Fibroblast of lung (primary cell): ENCODE measurements at regions not wholly inside any gene's neighbourhood (a gene's known extent, or its start where the extent isn't known, plus 50 kb on each side); places are given as distances from the start of the nearest gene placed in this dataset.

Source experiments
- DNase-seq, 2 donors: peaks; one replicate each; pipeline versions ENCODE4 v3.0.0 to v3.0.0-alpha.2; 2010; ENCODE audit warnings: low read depth in 2 of 2
- H2AFZ ChIP-seq: 2 replicates; pipeline ENCODE4 v1.5.1; 2012; ENCODE audit warnings: low read length, control low read depth, inconsistent platforms
- H3K27ac ChIP-seq: 2 replicates; pipeline ENCODE4 v1.5.1; 2011; ENCODE audit warnings: low read length, control low read depth; ENCODE audit not compliant: insufficient read depth
- H3K27me3 ChIP-seq: 2 replicates; pipeline ENCODE4 v1.5.1; 2011; ENCODE audit warnings: mild to moderate bottlenecking, low read length; ENCODE audit not compliant: control insufficient read depth, insufficient read depth
- H3K36me3 ChIP-seq: 2 replicates; pipeline ENCODE4 v1.5.1; 2011; ENCODE audit warnings: low read length; ENCODE audit not compliant: control insufficient read depth, insufficient read depth
- H3K4me1 ChIP-seq: 2 replicates; pipeline ENCODE4 v1.5.1; 2011; ENCODE audit warnings: low read length; ENCODE audit not compliant: control insufficient read depth, insufficient read depth; ENCODE audit errors: extremely low read depth
- H3K4me2 ChIP-seq: 2 replicates; pipeline ENCODE4 v1.5.1; 2011; ENCODE audit warnings: low read length, control low read depth; ENCODE audit not compliant: insufficient read depth; ENCODE audit errors: extremely low read depth
- H3K4me3 ChIP-seq, 4 experiments: fragments of 200-600 bp in 1 of 4; sonication (generic) in 1 of 4; replicated peaks in 1 of 4; 2 replicates each; pipeline ENCODE4 v1.5.1; 2011 to 2016; ENCODE audit warnings: low read length in 4 of 4, low read depth in 3 of 4, mild to moderate bottlenecking in 3 of 4, control low read depth in 2 of 4, inconsistent platforms in 1 of 4, mixed read lengths in 1 of 4; ENCODE audit not compliant: insufficient read depth in 1 of 4; ENCODE audit errors: control extremely low read depth in 1 of 4
- H3K79me2 ChIP-seq: 2 replicates; pipeline ENCODE4 v1.5.1; 2012; ENCODE audit warnings: mild to moderate bottlenecking, low read length, inconsistent platforms; ENCODE audit not compliant: control insufficient read depth, insufficient read depth
- H3K9ac ChIP-seq: 2 replicates; pipeline ENCODE4 v1.5.1; 2011; ENCODE audit warnings: mild to moderate bottlenecking, low read length, control low read depth; ENCODE audit not compliant: insufficient read depth
- H3K9me3 ChIP-seq: 2 replicates; pipeline ENCODE4 v1.5.1; 2012; ENCODE audit warnings: low read depth, low read length; ENCODE audit not compliant: control insufficient read depth, insufficient read depth
- H4K20me1 ChIP-seq: 2 replicates; pipeline ENCODE4 v1.5.1; 2011; ENCODE audit warnings: low read length; ENCODE audit not compliant: control insufficient read depth, insufficient read depth; ENCODE audit errors: extremely low read depth
- CTCF ChIP-seq, 2 donors: IDR thresholded peaks in 1 of 2; conservative IDR thresholded peaks in 1 of 2; 1 replicate in 1 of 2; 2 replicates in 1 of 2; pipeline ENCODE4 v1.5.1; 2011 to 2012; ENCODE audit warnings: low read length in 2 of 2, control low read depth in 1 of 2, inconsistent platforms in 1 of 2, low read depth in 1 of 2, mild to moderate bottlenecking in 1 of 2
- EZH2 ChIP-seq: IDR thresholded peaks from 2 replicates; pipeline ENCODE4 v1.5.1; 2012; ENCODE audit warnings: low read length, control low read depth, mild to moderate bottlenecking; ENCODE audit errors: missing control alignments

- H3K27me3 ChIP-seq: no peaks in the 10 kb centered on the region
- no peaks in the 10 kb centered on the region for H3K79me2 ChIP-seq
- H3K9me3 ChIP-seq: no peaks in the 10 kb centered on the region
- H2AFZ ChIP-seq: no peak overlapping the region
- H3K4me2 ChIP-seq: no peak overlapping the region
- H3K9ac ChIP-seq: no peak overlapping the region
- H4K20me1 ChIP-seq: no peaks in the 10 kb centered on the region
- H3K4me1 ChIP-seq: no peaks in the 10 kb centered on the region
- H3K27ac ChIP-seq: no peak overlapping the region
- DNase-seq: no peak
- TF ChIP-seq CTCF (conservative IDR thresholded peaks at IDR 0.05 in 1 of 2, IDR thresholded peaks at IDR 0.05 in 1 of 2; ENCODE audit: low read depth in 1 of 2, low read length in 2 of 2) (no peak), EZH2 (no peak)
- H3K36me3 ChIP-seq: no peaks in the 10 kb centered on the region
- no peak overlapping the region for H3K4me3 ChIP-seq
Measured at GRCh38 chr6:140684776-140685550, 1310.5 kb upstream of the CITED2 start.

- Histone ChIP-seq H3K27ac (no peak overlapping the region), H3K4me1 (no peaks in the 10 kb centered on the region), H3K9me3 (no peaks in the 10 kb centered on the region), H3K36me3 (no peaks in the 10 kb centered on the region), H3K9ac (no peak overlapping the region), H3K79me2 (no peaks in the 10 kb centered on the region), H3K27me3 (no peaks in the 10 kb centered on the region), H3K4me3 (no peak overlapping the region), H4K20me1 (no peaks in the 10 kb centered on the region), H2AFZ (no peak overlapping the region), H3K4me2 (no peak overlapping the region)
- peak; percentile 8 to 24 for DNase-seq
- TF ChIP-seq CTCF (conservative IDR thresholded peaks at IDR 0.05 in 1 of 2, IDR thresholded peaks at IDR 0.05 in 1 of 2; ENCODE audit: low read depth in 1 of 2, low read length in 2 of 2): no peak
- no peak for TF ChIP-seq EZH2
Measured at GRCh38 chr6:140677781-140678528, 1303.5 kb upstream of the CITED2 start.

GRCh38 chr6:140671926-140672325 is 1297.5 kb upstream of the CITED2 start:
- Histone ChIP-seq H3K9me3 (no peaks in the 10 kb centered on the region), H3K4me1 (no peaks in the 10 kb centered on the region)

More at GRCh38 chr6:140671926-140672325, 1297.5 kb upstream of the CITED2 start:
- Histone ChIP-seq H2AFZ (no peak overlapping the region), H3K9ac (no peak overlapping the region), H4K20me1 (no peaks in the 10 kb centered on the region), H3K36me3 (no peaks in the 10 kb centered on the region), H3K27me3 (no peaks in the 10 kb centered on the region), H3K79me2 (no peaks in the 10 kb centered on the region), H3K4me2 (no peak overlapping the region), H3K27ac (no peak overlapping the region), H3K4me3 (no peak overlapping the region)
- peak in 1 of 2 donors; percentile 3 for DNase-seq
- TF ChIP-seq EZH2: no peak
- TF ChIP-seq CTCF (conservative IDR thresholded peaks at IDR 0.05 in 1 of 2, IDR thresholded peaks at IDR 0.05 in 1 of 2; ENCODE audit: low read depth in 1 of 2, low read length in 2 of 2): no peak
